SK-N-MC (cell line): ENCODE measurements at regions not wholly inside any gene's neighbourhood (a gene's known extent, or its start where the extent isn't known, plus 50 kb on each side); places are given as distances from the start of the nearest gene placed in this dataset.

Experiments used
- EZH2 ChIP-seq: fragments of 200-600 bp; sonication (generic); IDR thresholded peaks from one replicate; pipeline ENCODE4 v1.6.1; 2017; ENCODE audit warnings: antibody characterized with exemption
- POLR2AphosphoS5 ChIP-seq: IDR thresholded peaks from 2 replicates; pipeline ENCODE4 v1.6.1; 2012; ENCODE audit warnings: mild to moderate bottlenecking, low read depth, low read length, borderline replicate concordance

GRCh38 chr5:67257077-67257476 lies 60.5 kb upstream of the CD180 start:
- TF ChIP-seq EZH2 (no peak), POLR2AphosphoS5 (no peak)
